ENCODE measurements at regions not wholly inside any gene's neighbourhood (a gene's known extent, or its start where the extent isn't known, plus 50 kb on each side); places are given as distances from the start of the nearest gene placed in this dataset.

DNA sequence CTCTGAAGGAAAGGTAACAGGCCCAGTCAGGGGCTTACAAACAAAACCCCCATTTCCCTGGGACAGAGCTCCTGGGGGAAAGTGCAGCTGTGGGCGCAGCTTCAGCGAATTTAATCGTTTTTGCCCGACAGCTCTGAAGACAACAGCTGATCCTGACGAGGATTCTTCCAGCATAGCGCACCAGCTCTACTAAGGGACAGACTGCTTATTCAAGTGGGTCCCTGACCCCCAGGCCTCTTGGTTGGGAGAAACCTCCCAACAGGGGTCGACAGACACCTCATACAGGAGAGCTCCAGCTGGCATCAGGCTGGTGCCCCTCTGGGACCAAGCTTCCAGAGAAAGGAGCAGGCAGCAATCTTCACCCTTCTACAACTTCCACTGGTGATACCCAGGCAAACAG lies 486.7 kb downstream of the PRR32 start:
- no peaks in the 10 kb centered on the region for H3K4me1 Mint-ChIP-seq (ENCODE audit: unreplicated experiment)
- TF ChIP-seq, protein P1, sequence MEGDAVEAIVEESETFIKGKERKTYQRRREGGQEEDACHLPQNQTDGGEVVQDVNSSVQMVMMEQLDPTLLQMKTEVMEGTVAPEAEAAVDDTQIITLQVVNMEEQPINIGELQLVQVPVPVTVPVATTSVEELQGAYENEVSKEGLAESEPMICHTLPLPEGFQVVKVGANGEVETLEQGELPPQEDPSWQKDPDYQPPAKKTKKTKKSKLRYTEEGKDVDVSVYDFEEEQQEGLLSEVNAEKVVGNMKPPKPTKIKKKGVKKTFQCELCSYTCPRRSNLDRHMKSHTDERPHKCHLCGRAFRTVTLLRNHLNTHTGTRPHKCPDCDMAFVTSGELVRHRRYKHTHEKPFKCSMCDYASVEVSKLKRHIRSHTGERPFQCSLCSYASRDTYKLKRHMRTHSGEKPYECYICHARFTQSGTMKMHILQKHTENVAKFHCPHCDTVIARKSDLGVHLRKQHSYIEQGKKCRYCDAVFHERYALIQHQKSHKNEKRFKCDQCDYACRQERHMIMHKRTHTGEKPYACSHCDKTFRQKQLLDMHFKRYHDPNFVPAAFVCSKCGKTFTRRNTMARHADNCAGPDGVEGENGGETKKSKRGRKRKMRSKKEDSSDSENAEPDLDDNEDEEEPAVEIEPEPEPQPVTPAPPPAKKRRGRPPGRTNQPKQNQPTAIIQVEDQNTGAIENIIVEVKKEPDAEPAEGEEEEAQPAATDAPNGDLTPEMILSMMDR (IDR thresholded peaks at IDR 0.05) = no peak
- no peak overlapping the region for H3K4me3 Mint-ChIP-seq (ENCODE audit: unreplicated experiment)
- no peaks in the 10 kb centered on the region for H3K27me3 Mint-ChIP-seq (ENCODE audit: unreplicated experiment)
- H3K27ac Mint-ChIP-seq (ENCODE audit: unreplicated experiment) = no peak overlapping the region
- peak; percentile 60 for DNase-seq (ENCODE audit: extremely low spot score, unreplicated experiment)
- peaks cover 32% of the 10 kb centered on the region for H3K9me3 Mint-ChIP-seq (ENCODE audit: unreplicated experiment)
- no peaks in the 10 kb centered on the region for H3K36me3 Mint-ChIP-seq (ENCODE audit: unreplicated experiment)

DNA sequence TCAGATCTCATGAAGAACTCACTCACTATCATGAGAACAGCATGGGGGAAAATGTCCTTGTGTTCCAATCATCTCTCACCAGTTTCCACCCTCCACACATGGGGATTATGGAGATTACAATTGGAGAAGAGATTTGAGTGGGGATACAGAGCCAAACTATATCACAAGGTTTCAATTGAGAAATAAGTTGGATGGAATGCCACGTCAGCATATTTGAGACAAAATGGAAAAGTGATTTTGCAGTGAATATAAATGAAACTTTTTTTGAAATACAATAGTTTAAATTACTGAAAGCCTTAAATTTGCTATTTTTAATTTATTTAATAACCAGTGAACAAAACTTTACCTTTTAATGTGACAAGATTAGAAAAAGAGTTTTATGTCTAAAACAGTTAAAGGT lies 494.1 kb downstream of the PRR32 start:
- Mint-ChIP-seq H3K4me1 (ENCODE audit: unreplicated experiment) (no peaks in the 10 kb centered on the region), H3K27me3 (ENCODE audit: unreplicated experiment) (no peaks in the 10 kb centered on the region), H3K4me3 (ENCODE audit: unreplicated experiment) (no peak overlapping the region), H3K36me3 (ENCODE audit: unreplicated experiment) (no peaks in the 10 kb centered on the region), H3K9me3 (ENCODE audit: unreplicated experiment) (peaks cover 32% of the 10 kb centered on the region), H3K27ac (ENCODE audit: unreplicated experiment) (no peak overlapping the region)
- DNase-seq (ENCODE audit: extremely low spot score, unreplicated experiment) = no peak
- TF ChIP-seq, protein P1 (IDR thresholded peaks at IDR 0.05) = no peak

DNA sequence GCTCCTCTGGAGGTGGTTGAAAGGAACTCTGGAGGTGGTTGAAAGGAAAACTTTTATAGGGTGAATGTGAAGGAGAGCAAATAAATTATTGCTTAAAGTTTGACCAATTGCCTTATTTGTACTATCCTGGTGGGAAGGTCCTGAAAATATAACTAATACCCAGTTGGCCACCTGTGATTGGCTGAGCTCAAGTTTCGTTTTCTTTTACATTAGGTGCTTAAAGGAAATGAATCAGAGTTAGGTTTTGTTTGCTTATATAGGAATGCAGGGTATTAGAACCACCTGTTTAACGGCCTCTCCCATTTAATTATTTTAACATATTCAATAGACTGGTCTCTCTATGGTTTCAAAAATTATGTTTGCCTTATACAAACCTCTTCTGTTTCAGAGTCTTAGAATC lies 497.6 kb downstream of the PRR32 start:
- Mint-ChIP-seq H3K4me3 (ENCODE audit: unreplicated experiment) (no peak overlapping the region), H3K9me3 (ENCODE audit: unreplicated experiment) (peaks cover 33% of the 10 kb centered on the region), H3K36me3 (ENCODE audit: unreplicated experiment) (no peaks in the 10 kb centered on the region), H3K27me3 (ENCODE audit: unreplicated experiment) (no peaks in the 10 kb centered on the region), H3K4me1 (ENCODE audit: unreplicated experiment) (no peaks in the 10 kb centered on the region), H3K27ac (ENCODE audit: unreplicated experiment) (no peak overlapping the region)
- DNase-seq (ENCODE audit: extremely low spot score, unreplicated experiment) = no peak
- TF ChIP-seq, protein P1 (IDR thresholded peaks at IDR 0.05) = no peak

DNA sequence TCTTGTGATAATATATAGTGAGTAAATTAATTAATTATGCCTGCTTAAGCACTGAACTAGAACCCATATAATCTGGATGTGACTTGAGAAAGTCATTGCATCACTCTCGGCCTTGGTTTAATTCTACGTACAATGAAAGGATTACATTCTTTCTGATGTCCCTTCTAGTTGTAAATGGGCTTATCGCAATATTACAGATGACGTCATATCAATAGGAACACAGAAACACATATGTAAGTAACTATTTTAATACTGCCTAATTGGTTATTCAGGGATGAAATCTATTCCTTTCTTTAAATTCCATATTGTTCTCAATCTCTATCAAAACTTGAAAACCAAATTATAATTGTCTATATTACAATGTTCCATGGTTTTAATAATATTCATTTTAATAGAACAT lies 504.6 kb downstream of the PRR32 start:
- H3K9me3 Mint-ChIP-seq (ENCODE audit: unreplicated experiment) = peaks cover 51% of the 10 kb centered on the region
- H3K4me3 Mint-ChIP-seq (ENCODE audit: unreplicated experiment) = no peak overlapping the region
- DNase-seq (ENCODE audit: extremely low spot score, unreplicated experiment) = no peak
- TF ChIP-seq, protein P1 (IDR thresholded peaks at IDR 0.05) = no peak
- H3K27ac Mint-ChIP-seq (ENCODE audit: unreplicated experiment) = no peak overlapping the region
- no peaks in the 10 kb centered on the region for H3K4me1 Mint-ChIP-seq (ENCODE audit: unreplicated experiment)
- H3K36me3 Mint-ChIP-seq (ENCODE audit: unreplicated experiment) = no peaks in the 10 kb centered on the region
- H3K27me3 Mint-ChIP-seq (ENCODE audit: unreplicated experiment) = no peaks in the 10 kb centered on the region
